Left renal pelvis (tissue), 4 donors: ENCODE measurements at regions not wholly inside any gene's neighbourhood (a gene's known extent, or its start where the extent isn't known, plus 50 kb on each side); places are given as distances from the start of the nearest gene placed in this dataset.
"Not testable (repeated sequence)": the region's sequence is repeated elsewhere in the genome, so short reads cannot be mapped to it uniquely, and the experiment has no call there.

Experiments
- DNase-seq, 4 donors: peaks; one replicate each; pipeline ENCODE4 v3.0.0-alpha.2; 2013; ENCODE audit warnings: low read depth in 4 of 4, low spot score in 3 of 4

GRCh38 chr6:135701426-135701825 lies 150.1 kb upstream of the PDE7B start:
- DNase-seq: no peak

GRCh38 chr6:135703007-135703406 lies 148.5 kb upstream of the PDE7B start:
- no peak for DNase-seq

GRCh38 chr6:135703621-135704020 lies 147.9 kb upstream of the PDE7B start:
- DNase-seq: no peak

- DNase-seq: no peak
Observed at GRCh38 chr6:135707426-135707825, 144.1 kb upstream of the PDE7B start.

GRCh38 chr6:135710042-135710441 lies 141.5 kb upstream of the PDE7B start:
- DNase-seq: no peak

- no peak for DNase-seq
Observed at GRCh38 chr6:135722190-135722589, 129.3 kb upstream of the PDE7B start.

- peak in 1 of 4 donors; percentile 8 for DNase-seq
Observed at GRCh38 chr6:135722679-135723078, 128.8 kb upstream of the PDE7B start.

GRCh38 chr6:135728589-135728988 lies 122.9 kb upstream of the PDE7B start:
- no peak for DNase-seq

GRCh38 chr6:135731116-135731515 lies 120.4 kb upstream of the PDE7B start:
- no peak for DNase-seq

- not testable (repeated sequence) for DNase-seq
Observed at GRCh38 chr6:135736351-135736750, 115.2 kb upstream of the PDE7B start.

- DNase-seq: peak in 1 of 4 donors; percentile 33
Observed at GRCh38 chr6:135738636-135739035, 112.9 kb upstream of the PDE7B start.

GRCh38 chr6:135739288-135739687 lies 112.2 kb upstream of the PDE7B start:
- no peak for DNase-seq

GRCh38 chr6:135740580-135740979 lies 110.9 kb upstream of the PDE7B start:
- DNase-seq: no peak

GRCh38 chr6:135743476-135743875 lies 108.0 kb upstream of the PDE7B start:
- no peak for DNase-seq

- DNase-seq: no peak
Observed at GRCh38 chr6:135748189-135748588, 103.3 kb upstream of the PDE7B start.

- DNase-seq: no peak
Observed at GRCh38 chr6:135750081-135750480, 101.4 kb upstream of the PDE7B start.

GRCh38 chr6:135753196-135753595 lies 98.3 kb upstream of the PDE7B start:
- DNase-seq: no peak

GRCh38 chr6:135759831-135760230 lies 91.7 kb upstream of the PDE7B start:
- no peak for DNase-seq

GRCh38 chr6:135774006-135774405 lies 77.5 kb upstream of the PDE7B start:
- no peak for DNase-seq

- DNase-seq: no peak
Observed at GRCh38 chr6:135779213-135779612, 72.3 kb upstream of the PDE7B start.

- DNase-seq: no peak
Observed at GRCh38 chr6:135780326-135780725, 71.2 kb upstream of the PDE7B start.

GRCh38 chr6:135782546-135782945 lies 69.0 kb upstream of the PDE7B start:
- no peak for DNase-seq

GRCh38 chr6:135784507-135784906 lies 67.0 kb upstream of the PDE7B start:
- no peak for DNase-seq
